ENCODE measurements at regions not wholly inside any gene's neighbourhood (a gene's known extent, or its start where the extent isn't known, plus 50 kb on each side); places are given as distances from the start of the nearest gene placed in this dataset.

GRCh38 chr2:180144338-180144813, 137.3 kb upstream of the CWC22 start:
- TF ChIP-seq CTCF (IDR thresholded peaks at IDR 0.05 in 8 of 11, conservative IDR thresholded peaks at IDR 0.05 in 3 of 11) (no peak), POLR2A (IDR thresholded peaks at IDR 0.05) (no peak)

Measured in spleen (tissue), 7 donors.